ENCODE measurements at regions not wholly inside any gene's neighbourhood (a gene's known extent, or its start where the extent isn't known, plus 50 kb on each side); places are given as distances from the start of the nearest gene placed in this dataset.

- no peaks in the 10 kb centered on the region for H3K4me1 Mint-ChIP-seq
- ATAC-seq (ENCODE audit: low read depth) (no peak), DNase-seq (no peak)
- intact Hi-C loops (cut with micrococcal nuclease) = no loop called here
- no peaks in the 10 kb centered on the region for H3K9me3 Mint-ChIP-seq
- H3K27ac Mint-ChIP-seq = no peak overlapping the region
- ChIA-PET POLR2A (no interaction called here), CTCF (no interaction called here)
- no peaks in the 10 kb centered on the region for H3K36me3 Mint-ChIP-seq (ENCODE audit: low read depth)
- H3K27me3 Mint-ChIP-seq = peaks cover 6% of the 10 kb centered on the region
- no peak for TF ChIP-seq CTCF (IDR thresholded peaks at IDR 0.05)
- no peak overlapping the region for H3K4me3 Mint-ChIP-seq
Observed at GRCh38 chr6:40074306-40075055, 140.2 kb upstream of the MOCS1 start.

- H3K4me3 Mint-ChIP-seq = no peak overlapping the region
- CTCF ChIA-PET = no interaction called here
- intact Hi-C loops (cut with micrococcal nuclease) = no loop called here
- no peak for DNase-seq
- no peak for ATAC-seq (ENCODE audit: low read depth)
- H3K9me3 Mint-ChIP-seq = peaks cover 12% of the 10 kb centered on the region
- no peak for TF ChIP-seq CTCF (IDR thresholded peaks at IDR 0.05)
- H3K27me3 Mint-ChIP-seq = peaks cover 2% of the 10 kb centered on the region
- H3K36me3 Mint-ChIP-seq (ENCODE audit: low read depth) = no peaks in the 10 kb centered on the region
- no peaks in the 10 kb centered on the region for H3K4me1 Mint-ChIP-seq
- POLR2A ChIA-PET = no interaction called here
- no peak overlapping the region for H3K27ac Mint-ChIP-seq
Observed at GRCh38 chr6:40066372-40066771, 132.1 kb upstream of the MOCS1 start.

GRCh38 chr6:40056865-40057264, 122.6 kb upstream of the MOCS1 start:
- TF ChIP-seq CTCF (IDR thresholded peaks at IDR 0.05) = no peak
- intact Hi-C loops (cut with micrococcal nuclease) = no loop called here

GRCh38 chr6:40054602-40055001, 120.3 kb upstream of the MOCS1 start:
- CTCF ChIA-PET = no interaction called here
- intact Hi-C loops (cut with micrococcal nuclease) = no loop called here
- no peak for DNase-seq
- H3K9me3 Mint-ChIP-seq = peaks cover 4% of the 10 kb centered on the region
- ATAC-seq (ENCODE audit: low read depth) = no peak
- POLR2A ChIA-PET = no interaction called here
- no peaks in the 10 kb centered on the region for H3K27me3 Mint-ChIP-seq
- no peaks in the 10 kb centered on the region for H3K36me3 Mint-ChIP-seq (ENCODE audit: low read depth)
- H3K4me3 Mint-ChIP-seq = no peak overlapping the region
- H3K27ac Mint-ChIP-seq = no peak overlapping the region
- H3K4me1 Mint-ChIP-seq = no peaks in the 10 kb centered on the region
- TF ChIP-seq CTCF (IDR thresholded peaks at IDR 0.05) = no peak

More at GRCh38 chr6:40056865-40057264, 122.6 kb upstream of the MOCS1 start:
- Mint-ChIP-seq H3K4me3 (no peak overlapping the region), H3K4me1 (no peaks in the 10 kb centered on the region), H3K36me3 (ENCODE audit: low read depth) (no peaks in the 10 kb centered on the region), H3K27ac (no peak overlapping the region), H3K9me3 (peaks cover 2% of the 10 kb centered on the region), H3K27me3 (no peaks in the 10 kb centered on the region)
- POLR2A ChIA-PET = no interaction called here
- ATAC-seq (ENCODE audit: low read depth) (no peak), DNase-seq (no peak)
- CTCF ChIA-PET = no interaction called here

GRCh38 chr6:40054186-40054585, 119.9 kb upstream of the MOCS1 start:
- Mint-ChIP-seq H3K4me1 (no peaks in the 10 kb centered on the region), H3K27me3 (no peaks in the 10 kb centered on the region), H3K9me3 (peaks cover 7% of the 10 kb centered on the region), H3K36me3 (ENCODE audit: low read depth) (no peaks in the 10 kb centered on the region), H3K4me3 (no peak overlapping the region), H3K27ac (no peak overlapping the region)
- TF ChIP-seq CTCF (IDR thresholded peaks at IDR 0.05) = no peak
- ChIA-PET CTCF (no interaction called here), POLR2A (no interaction called here)
- intact Hi-C loops (cut with micrococcal nuclease) = no loop called here
- DNase-seq (no peak), ATAC-seq (ENCODE audit: low read depth) (no peak)

Measured in activated B cell treated with CpG ODN at 0.5 μM for 24 hours (primary cell).